ENCODE measurements at regions not wholly inside any gene's neighbourhood (a gene's known extent, or its start where the extent isn't known, plus 50 kb on each side); places are given as distances from the start of the nearest gene placed in this dataset.

DNA sequence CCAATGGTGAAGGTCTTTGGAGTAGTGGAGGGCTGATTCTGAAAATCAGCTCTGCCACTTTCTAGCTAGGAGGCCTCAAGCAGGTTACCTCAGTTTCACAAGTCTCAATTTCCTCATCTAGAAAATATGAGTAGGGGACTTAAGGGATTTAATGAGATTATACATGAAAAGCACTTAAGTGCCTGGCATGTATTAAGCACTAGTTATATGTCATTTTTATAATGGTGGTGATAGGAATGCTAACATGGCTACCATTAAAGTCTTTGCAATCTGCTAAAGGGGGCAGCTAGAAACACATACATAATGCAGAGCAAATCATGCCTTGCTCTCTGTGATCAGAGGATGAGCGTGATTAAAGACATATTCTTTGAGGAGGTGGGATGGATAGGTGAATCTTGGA, 640.9 kb upstream of the ZEB2 start:
- no peak for ATAC-seq
- TF ChIP-seq RARB (CRISPR knock-in tag; IDR thresholded peaks at IDR 0.05): no peak
- no peak for TF ChIP-seq ZNF8 (CRISPR knock-in tag; IDR thresholded peaks at IDR 0.05)
- TF ChIP-seq, protein P1, sequence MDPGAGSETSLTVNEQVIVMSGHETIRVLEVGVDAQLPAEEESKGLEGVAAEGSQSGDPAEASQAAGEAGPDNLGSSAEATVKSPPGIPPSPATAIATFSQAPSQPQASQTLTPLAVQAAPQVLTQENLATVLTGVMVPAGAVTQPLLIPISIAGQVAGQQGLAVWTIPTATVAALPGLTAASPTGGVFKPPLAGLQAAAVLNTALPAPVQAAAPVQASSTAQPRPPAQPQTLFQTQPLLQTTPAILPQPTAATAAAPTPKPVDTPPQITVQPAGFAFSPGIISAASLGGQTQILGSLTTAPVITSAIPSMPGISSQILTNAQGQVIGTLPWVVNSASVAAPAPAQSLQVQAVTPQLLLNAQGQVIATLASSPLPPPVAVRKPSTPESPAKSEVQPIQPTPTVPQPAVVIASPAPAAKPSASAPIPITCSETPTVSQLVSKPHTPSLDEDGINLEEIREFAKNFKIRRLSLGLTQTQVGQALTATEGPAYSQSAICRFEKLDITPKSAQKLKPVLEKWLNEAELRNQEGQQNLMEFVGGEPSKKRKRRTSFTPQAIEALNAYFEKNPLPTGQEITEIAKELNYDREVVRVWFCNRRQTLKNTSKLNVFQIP (CRISPR knock-in tag; IDR thresholded peaks at IDR 0.05; ENCODE audit: borderline replicate concordance, low read depth): no peak
- TF ChIP-seq ZC3H10 (CRISPR knock-in tag; IDR thresholded peaks at IDR 0.05): no peak
- TF ChIP-seq GLIS3 (CRISPR knock-in tag; IDR thresholded peaks at IDR 0.05): no peak
- TF ChIP-seq ZNF70 (CRISPR knock-in tag; IDR thresholded peaks at IDR 0.05): no peak
- TF ChIP-seq ZFP30 (CRISPR knock-in tag; IDR thresholded peaks at IDR 0.05): no peak
- TF ChIP-seq, protein P2, sequence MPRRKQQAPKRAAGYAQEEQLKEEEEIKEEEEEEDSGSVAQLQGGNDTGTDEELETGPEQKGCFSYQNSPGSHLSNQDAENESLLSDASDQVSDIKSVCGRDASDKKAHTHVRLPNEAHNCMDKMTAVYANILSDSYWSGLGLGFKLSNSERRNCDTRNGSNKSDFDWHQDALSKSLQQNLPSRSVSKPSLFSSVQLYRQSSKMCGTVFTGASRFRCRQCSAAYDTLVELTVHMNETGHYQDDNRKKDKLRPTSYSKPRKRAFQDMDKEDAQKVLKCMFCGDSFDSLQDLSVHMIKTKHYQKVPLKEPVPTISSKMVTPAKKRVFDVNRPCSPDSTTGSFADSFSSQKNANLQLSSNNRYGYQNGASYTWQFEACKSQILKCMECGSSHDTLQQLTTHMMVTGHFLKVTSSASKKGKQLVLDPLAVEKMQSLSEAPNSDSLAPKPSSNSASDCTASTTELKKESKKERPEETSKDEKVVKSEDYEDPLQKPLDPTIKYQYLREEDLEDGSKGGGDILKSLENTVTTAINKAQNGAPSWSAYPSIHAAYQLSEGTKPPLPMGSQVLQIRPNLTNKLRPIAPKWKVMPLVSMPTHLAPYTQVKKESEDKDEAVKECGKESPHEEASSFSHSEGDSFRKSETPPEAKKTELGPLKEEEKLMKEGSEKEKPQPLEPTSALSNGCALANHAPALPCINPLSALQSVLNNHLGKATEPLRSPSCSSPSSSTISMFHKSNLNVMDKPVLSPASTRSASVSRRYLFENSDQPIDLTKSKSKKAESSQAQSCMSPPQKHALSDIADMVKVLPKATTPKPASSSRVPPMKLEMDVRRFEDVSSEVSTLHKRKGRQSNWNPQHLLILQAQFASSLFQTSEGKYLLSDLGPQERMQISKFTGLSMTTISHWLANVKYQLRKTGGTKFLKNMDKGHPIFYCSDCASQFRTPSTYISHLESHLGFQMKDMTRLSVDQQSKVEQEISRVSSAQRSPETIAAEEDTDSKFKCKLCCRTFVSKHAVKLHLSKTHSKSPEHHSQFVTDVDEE (CRISPR knock-in tag; IDR thresholded peaks at IDR 0.05): no peak
- no peak for TF ChIP-seq BACH2 (CRISPR knock-in tag; IDR thresholded peaks at IDR 0.05; ENCODE audit: borderline replicate concordance)
- TF ChIP-seq SNAI2 (CRISPR knock-in tag; IDR thresholded peaks at IDR 0.05): no peak
- TF ChIP-seq CSDC2 (CRISPR knock-in tag; IDR thresholded peaks at IDR 0.05): no peak
- no peak for TF ChIP-seq TCF4 (CRISPR knock-in tag; IDR thresholded peaks at IDR 0.05; ENCODE audit: borderline replicate concordance)

DNA sequence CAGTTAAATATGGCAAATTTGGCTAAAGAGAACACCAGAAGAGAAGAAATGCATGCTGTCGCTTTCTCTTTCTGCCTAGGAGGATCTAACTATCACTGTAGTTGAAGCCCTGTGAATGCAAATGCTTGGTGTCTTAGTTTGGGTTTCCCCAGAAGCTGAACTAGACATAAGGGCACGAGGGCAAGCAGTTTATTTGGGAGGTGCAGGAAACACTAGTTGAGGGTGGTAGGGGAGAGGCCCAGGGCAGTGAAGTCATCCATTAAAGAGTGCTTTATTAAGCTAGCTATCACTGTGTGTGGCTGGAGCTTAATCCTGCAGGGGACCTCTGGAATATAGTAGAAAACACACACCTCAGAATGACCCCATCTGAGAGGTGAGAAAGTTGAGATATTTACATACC, 639.8 kb upstream of the ZEB2 start:
- no peak for ATAC-seq
- TF ChIP-seq PPARA (CRISPR knock-in tag; IDR thresholded peaks at IDR 0.05; ENCODE audit: borderline replicate concordance): no peak
- no peak for TF ChIP-seq ZNF8 (CRISPR knock-in tag; IDR thresholded peaks at IDR 0.05)
- TF ChIP-seq, protein P2 (CRISPR knock-in tag; IDR thresholded peaks at IDR 0.05): no peak

DNA sequence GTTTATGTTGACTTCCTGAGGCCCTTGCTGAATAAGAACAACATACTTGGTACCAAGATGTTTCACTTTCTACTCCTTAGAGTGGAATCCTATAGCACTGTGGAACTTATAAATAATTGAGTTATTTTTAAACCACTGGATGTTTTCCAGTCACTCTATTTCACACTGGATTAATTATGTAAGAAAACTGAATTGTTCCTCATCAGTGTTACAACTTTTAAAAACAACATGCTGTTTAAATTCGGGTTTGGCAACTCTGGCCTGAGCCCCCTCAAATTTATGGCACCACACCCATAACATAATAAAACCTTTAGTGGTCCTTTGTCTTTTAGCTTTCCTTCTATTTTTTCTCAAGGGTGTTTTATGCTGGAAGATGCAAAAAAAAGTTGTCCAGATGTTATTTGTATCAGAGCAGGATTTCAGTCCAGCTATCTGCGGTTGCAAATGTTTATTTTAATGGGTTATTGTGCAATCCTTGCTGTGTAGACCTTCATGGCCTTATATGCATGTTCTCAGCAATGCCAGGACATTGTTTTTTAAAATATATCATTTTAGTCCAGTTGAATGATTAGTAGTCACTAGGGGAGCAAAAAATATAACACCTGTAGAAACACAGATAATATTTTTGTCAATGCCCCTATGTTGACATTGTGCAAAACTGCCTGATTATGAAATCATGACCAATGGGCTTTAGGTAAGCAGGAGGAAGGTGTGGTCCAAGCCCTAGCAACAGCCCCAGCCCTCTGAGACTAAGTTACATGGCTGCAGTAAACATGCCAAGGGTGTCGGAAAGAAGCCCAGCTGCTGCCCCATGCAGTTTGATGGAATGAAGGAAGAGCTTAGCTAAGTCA, 638.0 kb upstream of the ZEB2 start:
- TF ChIP-seq ZFP30 (CRISPR knock-in tag; IDR thresholded peaks at IDR 0.05) (no peak), SNAI2 (CRISPR knock-in tag; IDR thresholded peaks at IDR 0.05) (no peak), ZFP3 (CRISPR knock-in tag; IDR thresholded peaks at IDR 0.05) (no peak), OSR1 (CRISPR knock-in tag; IDR thresholded peaks at IDR 0.05) (no peak), TOX (CRISPR knock-in tag; IDR thresholded peaks at IDR 0.05; ENCODE audit: borderline replicate concordance) (no peak), CSDC2 (CRISPR knock-in tag; IDR thresholded peaks at IDR 0.05) (no peak), ZNF8 (CRISPR knock-in tag; IDR thresholded peaks at IDR 0.05) (no peak), RARB (CRISPR knock-in tag; IDR thresholded peaks at IDR 0.05) (no peak)
- TF ChIP-seq, protein P3, sequence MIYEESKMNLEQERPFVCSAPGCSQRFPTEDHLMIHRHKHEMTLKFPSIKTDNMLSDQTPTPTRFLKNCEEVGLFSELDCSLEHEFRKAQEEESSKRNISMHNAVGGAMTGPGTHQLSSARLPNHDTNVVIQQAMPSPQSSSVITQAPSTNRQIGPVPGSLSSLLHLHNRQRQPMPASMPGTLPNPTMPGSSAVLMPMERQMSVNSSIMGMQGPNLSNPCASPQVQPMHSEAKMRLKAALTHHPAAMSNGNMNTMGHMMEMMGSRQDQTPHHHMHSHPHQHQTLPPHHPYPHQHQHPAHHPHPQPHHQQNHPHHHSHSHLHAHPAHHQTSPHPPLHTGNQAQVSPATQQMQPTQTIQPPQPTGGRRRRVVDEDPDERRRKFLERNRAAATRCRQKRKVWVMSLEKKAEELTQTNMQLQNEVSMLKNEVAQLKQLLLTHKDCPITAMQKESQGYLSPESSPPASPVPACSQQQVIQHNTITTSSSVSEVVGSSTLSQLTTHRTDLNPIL (CRISPR knock-in tag; IDR thresholded peaks at IDR 0.05; ENCODE audit: low read depth): no peak
- ATAC-seq: no peak

DNA sequence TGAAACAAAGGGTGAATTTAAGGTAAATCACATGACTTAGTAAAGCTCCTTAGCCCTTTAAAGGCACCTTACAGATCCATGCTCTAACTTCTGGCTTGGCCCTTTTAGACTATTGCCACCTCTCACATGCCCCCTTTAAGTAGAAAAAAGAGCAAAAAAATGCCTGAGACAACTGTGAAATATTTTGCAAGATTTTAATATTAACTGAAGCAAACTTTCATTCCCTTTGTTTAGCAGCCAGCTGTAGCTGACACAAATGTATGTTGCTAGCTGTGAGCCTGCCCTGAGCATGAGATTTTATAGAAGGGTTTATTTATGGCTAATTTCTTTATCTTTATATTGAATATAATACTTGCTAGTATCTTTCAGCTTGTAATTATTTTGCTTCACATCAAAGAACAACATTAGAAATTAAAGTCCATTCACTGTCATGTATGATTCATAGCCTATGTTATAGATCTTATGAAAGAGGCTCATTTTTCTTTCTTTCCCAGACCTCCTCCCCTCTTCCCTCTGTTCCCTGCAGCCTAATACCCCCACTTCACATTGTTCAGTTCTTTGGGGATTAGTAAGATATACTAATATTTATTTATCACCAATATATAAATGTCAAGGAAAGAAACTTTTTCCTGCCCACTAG, 637.2 kb upstream of the ZEB2 start:
- no peak for ATAC-seq
- no peak for TF ChIP-seq ZNF565 (CRISPR knock-in tag; conservative IDR thresholded peaks at IDR 0.05; ENCODE audit: low read depth)
- TF ChIP-seq OSR1 (CRISPR knock-in tag; IDR thresholded peaks at IDR 0.05): no peak
- no peak for TF ChIP-seq BACH2 (CRISPR knock-in tag; IDR thresholded peaks at IDR 0.05; ENCODE audit: borderline replicate concordance)
- TF ChIP-seq, protein P4, sequence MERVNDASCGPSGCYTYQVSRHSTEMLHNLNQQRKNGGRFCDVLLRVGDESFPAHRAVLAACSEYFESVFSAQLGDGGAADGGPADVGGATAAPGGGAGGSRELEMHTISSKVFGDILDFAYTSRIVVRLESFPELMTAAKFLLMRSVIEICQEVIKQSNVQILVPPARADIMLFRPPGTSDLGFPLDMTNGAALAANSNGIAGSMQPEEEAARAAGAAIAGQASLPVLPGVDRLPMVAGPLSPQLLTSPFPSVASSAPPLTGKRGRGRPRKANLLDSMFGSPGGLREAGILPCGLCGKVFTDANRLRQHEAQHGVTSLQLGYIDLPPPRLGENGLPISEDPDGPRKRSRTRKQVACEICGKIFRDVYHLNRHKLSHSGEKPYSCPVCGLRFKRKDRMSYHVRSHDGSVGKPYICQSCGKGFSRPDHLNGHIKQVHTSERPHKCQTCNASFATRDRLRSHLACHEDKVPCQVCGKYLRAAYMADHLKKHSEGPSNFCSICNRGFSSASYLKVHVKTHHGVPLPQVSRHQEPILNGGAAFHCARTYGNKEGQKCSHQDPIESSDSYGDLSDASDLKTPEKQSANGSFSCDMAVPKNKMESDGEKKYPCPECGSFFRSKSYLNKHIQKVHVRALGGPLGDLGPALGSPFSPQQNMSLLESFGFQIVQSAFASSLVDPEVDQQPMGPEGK (CRISPR knock-in tag; IDR thresholded peaks at IDR 0.05; ENCODE audit: borderline replicate concordance): no peak
- no peak for TF ChIP-seq ZC3H10 (CRISPR knock-in tag; IDR thresholded peaks at IDR 0.05)
- TF ChIP-seq, protein P1 (CRISPR knock-in tag; IDR thresholded peaks at IDR 0.05; ENCODE audit: borderline replicate concordance, low read depth): no peak
- TF ChIP-seq ZFP30 (CRISPR knock-in tag; IDR thresholded peaks at IDR 0.05): no peak
- no peak for TF ChIP-seq ARNTL (CRISPR knock-in tag; IDR thresholded peaks at IDR 0.05; ENCODE audit: borderline replicate concordance, low read depth)
- no peak for TF ChIP-seq GLIS3 (CRISPR knock-in tag; IDR thresholded peaks at IDR 0.05)
- no peak for TF ChIP-seq SNAI2 (CRISPR knock-in tag; IDR thresholded peaks at IDR 0.05)
- no peak for TF ChIP-seq CSDC2 (CRISPR knock-in tag; IDR thresholded peaks at IDR 0.05)
- no peak for TF ChIP-seq ZNF8 (CRISPR knock-in tag; IDR thresholded peaks at IDR 0.05)
- TF ChIP-seq TCF4 (CRISPR knock-in tag; IDR thresholded peaks at IDR 0.05; ENCODE audit: borderline replicate concordance): no peak
